Stimulated activated CD4-positive, alpha-beta T cell treated with anti-CD3 and anti-CD28 coated beads, Interleukin-15, amount 100 ng/mL, for 48 hours (primary cell): ENCODE measurements at regions not wholly inside any gene's neighbourhood (a gene's known extent, or its start where the extent isn't known, plus 50 kb on each side); places are given as distances from the start of the nearest gene placed in this dataset.

Experiments
- DNase-seq, 2 donors: peaks; one replicate each; pipeline ENCODE4 v3.0.0-alpha.2; 2020; ENCODE audit warnings: low read depth in 2 of 2

DNA sequence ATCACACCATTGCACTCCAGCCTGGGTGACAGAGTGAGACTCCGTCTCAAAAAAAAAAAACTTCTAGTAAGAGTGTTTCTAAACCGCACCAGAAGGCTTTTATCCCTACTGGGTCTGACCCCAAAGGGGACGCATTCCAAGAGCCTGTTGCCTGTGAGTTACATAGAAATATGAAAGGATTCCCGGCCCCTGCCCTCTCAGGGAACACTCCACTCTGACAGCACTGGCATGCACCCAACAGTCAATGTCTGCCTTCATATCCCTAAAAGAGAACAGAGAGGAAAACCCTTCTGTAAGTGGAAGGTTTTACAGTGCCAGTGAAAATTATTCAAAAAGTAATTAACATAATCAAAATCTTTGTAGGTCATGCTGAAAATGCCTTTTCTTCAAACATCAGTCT lies 117.1 kb upstream of the PTPRT start:
- DNase-seq: no peak

DNA sequence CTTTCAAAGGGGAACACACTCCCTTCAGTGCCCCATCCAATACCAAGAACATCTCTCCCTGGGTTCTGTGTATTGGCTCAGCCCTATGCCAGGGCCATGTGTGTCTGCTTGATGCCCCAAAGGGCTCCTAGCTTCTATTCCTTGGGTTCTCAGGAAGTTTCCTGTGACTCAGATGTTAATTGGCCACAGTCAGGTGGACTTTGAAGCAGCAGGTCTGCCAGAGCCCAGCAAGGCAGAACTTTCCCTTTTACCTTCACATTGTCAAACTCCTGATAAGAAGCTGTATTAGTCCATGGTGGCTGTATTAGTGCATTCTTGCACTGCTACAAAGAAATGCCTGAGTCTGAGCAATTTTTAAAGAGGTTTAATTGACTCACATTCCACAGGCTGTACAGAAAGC lies 116.0 kb upstream of the PTPRT start:
- DNase-seq: no peak

DNA sequence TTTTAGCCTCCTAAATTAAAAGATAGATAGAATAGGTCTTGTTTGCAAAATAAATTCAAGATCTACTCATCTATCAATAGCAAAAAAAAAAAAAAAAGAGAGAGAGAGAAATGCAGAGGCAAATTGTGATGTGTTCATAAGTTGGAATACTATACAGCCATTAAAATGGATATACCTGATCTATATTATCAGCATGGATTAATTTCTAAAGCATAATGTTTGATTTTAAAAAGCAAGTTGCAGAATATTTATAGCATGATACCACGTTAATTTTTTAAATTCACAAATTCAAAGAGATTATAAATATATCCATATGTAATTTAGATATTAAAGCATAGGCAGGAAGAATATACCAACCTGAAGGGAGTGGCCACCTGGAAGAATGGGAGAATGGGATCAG lies 114.9 kb upstream of the PTPRT start:
- DNase-seq: no peak

DNA sequence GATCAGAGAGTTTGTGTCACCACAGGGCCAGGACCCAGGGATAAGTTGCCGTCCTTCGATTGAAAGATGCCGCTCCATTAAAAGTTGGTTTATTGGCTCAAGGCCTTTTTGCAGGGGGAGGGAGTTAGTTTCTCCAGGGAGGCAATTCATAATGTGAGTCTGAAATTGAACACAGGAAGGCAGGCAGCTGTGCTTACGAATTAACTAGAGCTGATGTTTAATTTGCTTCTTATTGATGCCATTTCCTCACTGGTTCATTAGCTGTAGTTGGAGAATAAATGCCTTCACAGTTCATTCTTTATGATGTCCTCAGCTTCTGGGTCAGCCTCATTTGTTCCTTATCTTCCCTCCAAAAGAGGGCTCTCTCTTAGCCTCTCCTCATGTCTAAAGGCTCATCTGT lies 113.2 kb upstream of the PTPRT start:
- DNase-seq: no peak

DNA sequence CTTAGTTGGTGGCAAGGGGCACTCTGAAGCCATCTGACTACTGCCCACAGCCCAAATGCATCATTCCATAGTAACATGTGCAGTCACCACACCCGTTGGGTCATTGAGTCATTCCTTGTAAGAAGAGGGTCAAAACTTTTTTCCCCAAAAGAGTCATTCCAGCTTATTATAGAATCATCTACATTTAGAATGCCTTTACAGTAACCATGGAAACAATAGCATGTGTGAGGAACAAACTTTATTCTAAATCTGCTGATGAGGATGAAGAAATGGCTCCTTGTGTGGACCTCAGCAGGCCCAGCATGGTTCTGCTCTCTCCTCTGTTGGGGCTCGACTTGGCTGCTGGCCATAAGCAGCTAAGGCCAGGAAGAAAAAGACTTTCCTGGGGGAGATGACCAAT lies 111.2 kb upstream of the PTPRT start:
- no peak for DNase-seq

DNA sequence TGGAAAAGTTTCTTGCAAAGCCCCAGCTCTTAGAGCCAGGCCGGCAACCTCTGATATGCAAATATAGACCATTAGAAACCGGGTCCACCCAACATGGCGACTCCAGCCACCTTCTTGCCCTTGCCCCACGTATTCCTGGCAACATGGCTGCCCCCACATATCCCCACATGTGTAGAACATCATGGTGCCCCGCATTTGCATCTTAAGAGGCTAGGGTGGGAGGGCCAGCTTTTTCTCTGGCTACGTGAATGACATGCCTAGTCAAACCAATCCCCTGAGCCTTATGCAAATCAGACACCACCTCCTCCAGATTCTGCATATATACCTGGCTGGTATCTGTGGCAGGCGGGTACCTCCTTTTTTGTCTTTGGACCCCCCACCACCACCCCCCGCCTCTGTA lies 106.1 kb upstream of the PTPRT start:
- DNase-seq: no peak

DNA sequence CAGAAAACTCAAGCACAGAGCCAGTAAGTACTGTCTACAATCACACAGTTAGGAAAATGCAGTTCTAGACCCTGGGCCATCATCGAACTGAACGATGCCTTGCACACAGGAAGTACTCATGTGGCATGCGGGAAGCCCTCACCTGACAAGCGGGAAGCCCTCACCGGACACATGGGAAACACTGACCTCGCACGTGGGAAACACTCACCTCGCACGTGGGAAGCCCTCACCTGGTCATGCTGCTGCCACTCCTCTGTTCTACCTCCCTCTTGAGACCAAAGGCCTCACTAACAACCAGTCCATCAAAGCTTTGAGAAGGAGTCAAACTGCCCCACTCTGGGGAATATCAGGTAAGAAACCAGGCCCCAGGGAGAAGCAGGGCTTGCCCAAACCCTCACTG lies 105.6 kb upstream of the PTPRT start:
- DNase-seq: no peak

DNA sequence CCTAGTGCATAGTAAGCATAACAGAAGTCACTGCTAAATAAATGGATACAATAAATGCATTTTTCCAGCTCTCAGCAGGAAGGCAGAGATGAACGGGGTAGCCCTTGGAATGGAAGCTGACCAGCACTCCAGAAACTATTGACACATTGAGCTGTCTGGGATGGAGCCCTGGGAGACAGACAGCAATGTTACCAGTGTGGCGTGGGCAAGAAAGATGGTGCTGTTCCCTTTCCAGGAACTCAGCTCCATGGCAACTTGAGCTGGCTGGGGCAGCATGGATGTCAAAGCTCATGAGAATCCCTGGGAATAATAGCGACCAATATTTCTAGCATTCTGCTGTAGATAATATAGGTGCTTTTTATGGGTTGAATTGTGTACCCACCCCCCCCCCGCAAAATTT lies 104.3 kb upstream of the PTPRT start:
- DNase-seq: no peak

DNA sequence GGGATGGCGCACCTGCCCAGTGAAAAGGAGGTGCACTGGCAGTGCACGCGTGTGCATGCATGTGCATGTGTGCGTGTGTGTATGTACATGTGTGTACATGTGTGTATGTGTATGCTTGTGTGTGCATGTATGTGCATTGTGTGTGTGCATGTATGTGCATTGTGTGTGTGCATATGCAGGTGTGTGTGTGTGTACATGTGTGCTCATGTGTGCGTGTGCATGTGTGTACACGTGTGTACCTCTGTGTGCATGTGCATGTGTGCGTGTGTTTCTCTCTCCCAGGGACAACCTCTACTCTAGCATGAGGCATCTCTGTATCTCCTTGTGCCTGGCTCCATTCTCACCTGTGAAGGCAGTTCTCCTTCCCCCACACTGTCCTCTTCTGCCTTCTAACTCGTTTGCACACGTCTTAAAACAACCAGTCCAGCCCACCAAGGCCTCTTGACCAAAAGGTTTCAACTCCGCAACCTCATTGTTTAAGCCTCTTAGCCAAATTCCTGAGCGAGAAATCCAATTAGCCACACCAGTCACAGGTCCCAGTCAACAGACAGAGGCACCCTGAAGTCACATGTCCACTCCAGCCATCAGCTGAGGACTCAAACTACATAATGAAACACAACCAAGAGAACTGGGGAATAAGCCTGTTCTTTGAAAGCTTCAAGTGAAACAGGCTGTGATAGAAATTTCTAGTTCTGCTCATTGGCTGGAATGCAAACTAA lies 103.5 kb upstream of the PTPRT start:
- no peak for DNase-seq

DNA sequence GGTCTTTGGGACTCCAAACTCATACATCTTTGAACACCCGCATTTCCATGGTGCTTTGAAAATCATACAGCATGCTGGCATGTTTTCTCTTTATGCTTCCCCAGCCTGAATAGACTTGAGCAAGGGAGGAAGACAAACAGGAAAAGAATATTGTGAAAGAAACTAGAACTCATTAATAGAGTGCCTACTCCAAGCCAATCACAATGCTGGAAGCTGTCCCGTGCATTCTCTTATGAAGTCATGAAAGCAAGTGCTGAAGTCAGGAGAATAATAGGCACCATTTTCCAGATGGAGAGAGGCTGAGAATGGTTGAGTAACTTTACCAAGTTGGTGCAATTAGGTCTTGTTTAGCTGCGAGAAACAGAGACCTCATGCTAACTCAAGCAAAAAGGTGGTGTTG lies 102.5 kb upstream of the PTPRT start:
- no peak for DNase-seq

DNA sequence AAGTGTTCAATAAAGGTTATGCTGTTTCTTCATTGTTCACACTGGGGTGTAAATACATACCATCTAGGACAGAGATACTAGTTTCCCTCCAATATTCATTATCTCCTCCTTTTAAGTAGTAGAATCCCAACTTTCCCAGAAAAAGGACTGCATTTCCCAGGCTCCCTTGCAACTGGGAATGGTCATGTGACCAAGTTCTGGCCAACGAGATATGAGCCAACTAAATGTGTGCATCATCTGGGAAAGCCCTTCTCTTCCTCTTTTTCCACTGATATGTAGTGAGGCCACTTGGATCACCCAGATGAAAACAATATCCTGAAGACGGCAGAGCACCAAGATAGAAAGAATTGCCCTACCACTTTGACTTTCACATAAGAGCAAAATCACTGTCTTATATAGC lies 97.9 kb upstream of the PTPRT start:
- DNase-seq: no peak

DNA sequence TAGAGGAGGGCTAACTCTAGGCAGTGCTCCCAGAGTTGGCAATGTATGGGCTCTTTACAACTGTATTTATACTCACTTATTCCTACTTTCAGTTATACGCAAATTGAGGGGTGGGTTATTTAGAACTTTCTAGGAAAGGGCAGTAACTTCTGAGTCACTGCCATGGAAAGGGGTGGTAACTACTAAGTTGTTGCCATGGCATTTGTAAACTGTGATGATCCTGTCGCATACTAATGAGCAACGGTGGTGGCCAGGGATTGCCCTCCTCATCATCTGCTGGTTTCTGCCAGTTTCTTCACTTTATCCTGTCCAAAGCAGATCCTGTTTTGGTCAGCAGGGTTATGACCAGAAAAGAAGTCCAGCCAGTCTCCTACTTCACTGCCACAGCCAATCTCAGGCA lies 95.5 kb upstream of the PTPRT start:
- no peak for DNase-seq

DNA sequence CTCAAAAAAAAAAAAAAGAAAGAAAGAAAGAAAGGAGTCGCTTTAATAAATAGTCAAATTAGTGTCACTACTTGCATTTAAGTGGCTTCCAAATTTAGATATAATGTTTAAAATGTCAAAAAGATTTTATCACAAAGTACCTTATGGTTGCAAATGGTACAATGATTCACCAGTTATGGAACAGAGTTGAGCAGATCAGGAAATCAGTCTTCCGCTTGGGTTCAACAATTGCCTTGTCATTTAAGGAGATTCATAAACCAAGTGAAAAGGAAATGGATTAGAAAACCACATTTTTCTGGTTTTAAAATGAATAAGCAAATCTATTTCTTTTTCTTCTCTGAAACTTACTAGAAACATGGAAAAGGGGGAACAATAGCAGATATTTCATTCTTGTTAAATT lies 94.8 kb upstream of the PTPRT start:
- DNase-seq: no peak

DNA sequence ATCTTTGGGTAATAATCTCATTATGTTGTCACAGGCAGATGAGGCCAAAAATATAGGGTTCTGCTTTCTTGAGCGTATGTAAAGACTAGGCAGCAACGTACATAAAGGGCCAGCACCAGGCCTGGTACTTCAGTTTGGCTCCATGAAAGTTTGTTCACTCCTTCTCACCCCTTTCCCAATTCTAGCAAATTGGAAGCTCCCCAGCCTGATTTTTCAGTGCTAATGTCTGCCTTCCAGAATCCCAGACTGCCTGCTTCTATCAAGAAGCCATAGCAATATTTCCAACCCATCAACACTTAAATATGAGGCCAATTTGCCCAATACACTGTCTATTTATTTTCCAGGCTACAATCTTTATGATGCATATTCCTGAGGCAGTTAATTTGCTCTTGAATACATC lies 93.4 kb upstream of the PTPRT start:
- DNase-seq: no peak

DNA sequence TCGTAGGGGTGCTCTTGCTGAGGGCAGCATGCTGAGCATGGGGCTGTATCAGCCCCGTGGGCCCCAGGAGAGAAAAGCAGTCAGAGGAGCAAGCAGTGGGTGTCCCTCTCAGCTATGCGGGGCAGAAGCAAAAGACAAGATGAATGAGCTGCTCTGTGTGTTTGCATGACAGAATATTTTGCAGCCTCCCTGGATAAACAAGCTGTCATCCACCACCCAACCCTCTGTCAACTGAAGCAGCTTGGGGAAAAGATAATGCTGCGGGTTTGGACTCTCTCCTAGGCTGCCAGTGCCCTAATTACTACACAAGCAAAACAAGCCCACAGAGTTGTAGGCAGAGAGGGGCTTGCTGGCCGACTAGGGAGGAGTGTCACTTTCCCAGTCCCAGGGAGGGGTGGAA lies 82.3 kb upstream of the PTPRT start:
- no peak for DNase-seq

DNA sequence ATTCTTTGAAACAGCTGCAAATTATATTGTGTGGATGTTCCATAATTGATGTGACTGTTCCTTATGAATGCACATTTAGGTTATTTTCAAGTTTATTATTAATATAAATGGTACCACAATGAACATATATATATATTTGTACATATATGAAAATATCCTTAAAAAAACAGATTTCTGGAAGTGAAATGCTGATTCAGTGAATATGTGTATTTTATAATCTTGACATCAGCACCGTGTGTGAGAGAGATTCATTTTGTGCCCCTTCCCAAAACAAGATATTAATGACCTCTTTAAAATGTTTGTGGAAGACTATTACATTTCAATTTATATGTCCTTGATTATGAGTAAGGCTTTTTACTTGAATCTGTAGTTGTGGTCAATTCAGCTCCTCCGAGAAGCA lies 75.7 kb upstream of the PTPRT start:
- DNase-seq: no peak

DNA sequence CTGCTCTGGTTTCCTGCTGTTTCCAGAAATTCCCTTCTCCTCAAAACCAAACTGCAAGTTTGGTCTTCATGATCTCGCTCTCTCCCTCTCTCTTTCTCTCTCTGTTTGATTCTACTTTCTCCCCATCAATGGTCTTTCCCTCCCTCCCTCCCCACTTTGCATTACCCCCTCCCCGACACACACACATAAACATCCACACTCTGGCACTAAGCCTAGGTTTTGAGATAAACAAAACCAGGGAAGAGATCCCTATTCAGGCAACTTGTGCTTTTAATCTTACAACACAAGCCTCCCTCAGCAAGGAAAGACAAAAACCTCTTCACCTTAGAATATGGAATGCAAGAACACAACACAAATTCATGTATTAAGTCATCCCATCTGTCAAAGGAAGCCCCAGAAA lies 73.5 kb upstream of the PTPRT start:
- no peak for DNase-seq

DNA sequence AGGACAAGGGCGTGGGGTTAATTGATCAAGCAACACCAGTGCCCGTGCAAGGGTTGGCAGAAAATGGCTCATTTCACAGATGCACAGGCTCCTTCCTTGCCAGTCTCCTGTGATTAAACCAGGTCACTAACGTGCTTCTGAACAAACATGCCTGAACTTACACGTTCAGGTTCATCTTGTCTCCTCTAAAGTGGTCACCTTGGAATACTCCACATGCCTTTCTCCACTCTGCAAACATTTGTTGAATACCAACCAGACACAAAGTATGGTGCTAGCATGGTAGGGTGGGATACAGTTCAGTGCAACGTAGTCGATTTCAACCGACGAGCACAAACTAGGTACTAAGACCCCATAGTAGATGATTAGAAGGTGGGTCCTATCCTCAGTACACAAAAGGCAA lies 72.6 kb upstream of the PTPRT start:
- no peak for DNase-seq

DNA sequence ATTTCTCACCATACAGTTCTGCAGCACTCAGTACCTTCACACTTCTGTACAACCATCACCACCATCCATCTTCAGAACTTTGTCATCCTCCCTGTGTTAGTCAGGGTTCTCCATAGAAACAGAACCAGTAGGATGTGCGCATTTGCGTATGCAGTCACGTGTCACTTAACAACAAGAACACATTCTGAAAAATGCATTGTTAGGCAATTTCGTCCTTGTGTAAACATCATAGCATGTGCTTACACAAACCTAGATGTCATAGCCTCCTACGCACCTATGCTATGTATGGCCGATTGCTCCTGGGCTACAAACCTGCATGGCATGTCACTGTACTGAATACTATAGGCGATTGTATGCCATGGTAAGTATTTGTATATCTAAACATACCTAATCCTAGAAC lies 66.2 kb upstream of the PTPRT start:
- no peak for DNase-seq

DNA sequence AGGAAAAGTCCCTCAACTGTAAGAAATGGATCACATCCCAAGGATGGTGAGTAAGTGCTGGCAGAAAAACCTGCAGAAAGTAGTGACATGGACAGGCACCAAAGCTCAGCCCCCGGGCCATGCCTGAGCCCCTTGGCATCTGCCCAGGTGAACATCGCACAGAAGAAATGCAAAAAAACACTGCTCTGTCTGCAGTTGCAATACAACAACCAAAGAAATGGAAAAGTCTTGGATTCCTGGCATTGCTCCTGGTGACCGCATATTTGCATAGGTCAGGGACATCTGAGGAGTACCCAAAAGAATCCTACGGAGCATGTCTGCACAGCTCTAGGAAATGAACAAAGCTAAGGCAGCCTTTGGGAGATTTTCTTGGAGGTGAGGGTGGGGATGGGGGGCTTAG lies 63.1 kb upstream of the PTPRT start:
- no peak for DNase-seq

DNA sequence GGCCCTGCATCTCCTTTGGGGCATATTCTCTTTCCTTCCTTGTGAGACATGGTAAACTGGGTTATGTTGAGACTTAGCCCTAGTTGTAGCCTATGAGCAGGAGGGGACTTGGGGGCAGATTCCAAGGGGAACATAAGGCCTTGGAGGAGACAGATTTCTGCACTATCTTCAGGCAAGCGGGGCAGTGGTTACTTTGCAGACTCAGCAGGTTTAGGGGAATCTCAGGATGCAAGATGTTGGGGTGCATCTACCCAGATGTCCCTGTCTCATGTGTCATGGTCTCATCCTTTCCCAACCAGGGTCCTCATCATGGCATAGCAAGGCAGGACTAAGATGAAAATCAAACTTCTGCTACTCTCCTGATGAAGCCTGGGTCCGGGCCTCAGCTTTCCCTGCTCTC lies 58.6 kb upstream of the PTPRT start:
- no peak for DNase-seq

DNA sequence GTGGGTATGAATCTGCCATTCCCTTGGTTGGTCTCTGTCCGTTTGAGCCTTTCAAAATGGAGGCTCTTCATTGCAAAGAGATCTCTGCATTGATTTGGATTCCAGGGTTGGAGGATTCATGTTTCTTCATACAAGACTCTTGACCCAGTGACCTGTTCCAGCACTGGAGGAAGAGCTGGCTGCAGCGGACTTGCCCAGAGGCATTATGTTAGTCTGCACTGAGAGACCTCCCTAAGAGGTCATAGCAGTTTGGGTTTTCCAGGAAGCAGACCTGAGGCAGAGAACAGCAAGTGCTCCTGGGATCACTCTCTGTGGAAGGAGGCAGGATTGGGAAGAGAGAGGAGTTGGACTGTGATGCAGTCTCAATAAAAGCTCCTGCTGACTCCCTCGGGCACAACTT lies 57.7 kb upstream of the PTPRT start:
- DNase-seq: no peak

DNA sequence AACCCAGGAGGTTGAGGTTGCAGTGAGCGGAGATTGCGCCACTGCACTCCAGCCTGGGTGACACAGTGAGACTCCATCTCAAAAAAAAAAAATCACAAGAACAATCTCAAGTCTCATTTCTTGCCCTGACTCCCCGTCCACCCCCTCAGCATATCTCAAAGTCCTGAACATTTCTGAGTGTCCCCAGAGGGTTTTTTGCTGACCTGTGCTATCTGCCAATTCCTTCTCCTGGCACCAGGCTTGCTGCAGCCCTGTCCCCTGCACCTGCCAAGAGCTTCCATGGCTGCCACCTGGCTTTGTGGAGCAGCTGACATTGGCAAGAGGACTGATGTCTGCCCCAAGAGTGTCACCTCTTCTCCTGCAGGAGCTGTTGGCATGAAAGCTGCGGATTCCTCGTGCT lies 54.9 kb upstream of the PTPRT start:
- DNase-seq: no peak

DNA sequence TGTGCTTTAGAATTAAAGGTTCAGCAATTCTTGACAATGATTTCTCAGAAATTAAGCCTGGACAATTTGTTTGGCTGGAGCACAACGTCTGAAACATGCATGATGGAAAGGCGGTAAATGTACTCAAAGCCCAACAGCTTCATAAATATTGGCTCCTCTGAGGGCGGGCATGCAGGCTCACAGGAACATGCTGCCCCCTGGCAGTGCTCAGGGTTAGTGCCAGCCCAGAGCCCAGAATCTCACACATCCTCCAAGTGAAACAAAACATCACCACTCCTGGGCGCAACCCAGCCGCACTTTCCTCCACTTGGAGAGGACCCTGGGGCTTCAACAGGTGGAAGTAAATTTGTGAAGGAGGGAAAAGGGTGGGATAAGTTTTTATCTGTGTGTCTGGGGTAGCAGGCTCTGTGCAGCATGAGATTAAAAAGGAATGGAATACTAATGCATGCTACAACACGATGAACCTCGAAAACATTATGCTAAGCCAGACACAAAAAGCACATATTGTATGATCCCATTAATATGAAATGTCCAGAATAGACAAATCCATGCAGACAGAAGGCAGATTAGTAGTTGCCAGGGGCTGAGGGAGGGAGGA lies 54.1 kb upstream of the PTPRT start:
- no peak for DNase-seq
